ENCODE measurements at regions not wholly inside any gene's neighbourhood (a gene's known extent, or its start where the extent isn't known, plus 50 kb on each side); places are given as distances from the start of the nearest gene placed in this dataset.
"Not testable (repeated sequence)": the region's sequence is repeated elsewhere in the genome, so short reads cannot be mapped to it uniquely, and the experiment has no call there.

- no peak for DNase-seq (ENCODE audit: low read depth in 4 of 4, low spot score in 2 of 4)
Observed at GRCh38 chr2:39999864-40000263, 220.8 kb upstream of the THUMPD2 start.

DNA sequence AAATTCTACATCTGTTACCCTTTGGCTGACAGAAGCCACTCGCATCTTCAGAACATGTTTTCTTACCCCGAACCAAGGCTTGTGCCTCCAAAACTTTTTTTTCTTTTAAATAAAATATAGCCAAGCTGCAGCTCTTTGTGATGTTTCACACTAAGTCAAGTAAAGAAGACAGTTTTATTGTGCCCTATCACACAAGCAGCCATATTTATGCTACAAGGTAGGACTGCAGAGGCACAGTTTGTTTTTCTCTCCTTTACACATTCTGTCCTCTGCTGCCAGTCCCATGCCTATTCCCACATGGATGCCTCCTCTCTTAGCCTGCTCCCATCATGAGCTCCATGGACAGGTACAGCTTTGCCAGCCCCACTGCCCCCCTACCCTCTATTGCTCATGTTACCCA lies 219.6 kb upstream of the THUMPD2 start:
- DNase-seq (ENCODE audit: low read depth in 4 of 4, low spot score in 2 of 4): no peak

GRCh38 chr2:39996653-39997080 lies 217.6 kb upstream of the THUMPD2 start:
- no peak for DNase-seq (ENCODE audit: low read depth in 4 of 4, low spot score in 2 of 4)

DNA sequence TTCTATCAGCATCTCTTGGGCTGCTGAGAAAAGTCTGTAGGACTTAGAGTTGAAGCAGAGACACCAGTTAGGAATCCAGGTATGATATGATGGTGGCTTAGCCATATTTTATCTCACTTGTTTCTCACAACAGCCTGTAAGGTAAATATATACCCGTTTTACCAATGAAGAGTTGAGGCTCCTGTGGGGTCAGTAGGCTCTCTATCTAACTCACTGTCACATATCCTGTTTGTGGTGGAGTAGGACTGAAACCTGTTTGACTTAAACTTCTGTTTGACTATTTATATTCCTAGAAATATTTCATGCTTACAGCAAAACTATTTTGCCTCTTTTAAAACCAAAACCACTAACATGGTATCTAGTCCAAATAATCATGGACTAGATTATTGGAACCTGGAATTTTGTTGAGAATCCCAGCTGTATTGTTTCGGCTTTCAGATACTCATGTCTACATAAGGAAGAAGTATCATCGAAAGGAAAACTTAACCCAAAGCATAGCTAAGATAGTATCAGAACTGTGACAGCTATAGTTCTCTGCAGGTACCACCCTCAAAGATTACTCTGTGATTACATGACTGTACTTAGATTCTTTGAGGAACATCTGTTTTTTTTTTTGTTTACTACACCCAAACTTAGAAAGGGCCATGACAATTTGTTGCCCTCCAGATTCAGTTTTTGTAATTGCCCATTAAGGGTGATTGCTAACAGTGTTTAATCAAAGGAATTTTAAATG lies 216.1 kb upstream of the THUMPD2 start:
- DNase-seq (ENCODE audit: low read depth in 4 of 4, low spot score in 2 of 4): no peak

GRCh38 chr2:39994151-39994550 lies 215.1 kb upstream of the THUMPD2 start:
- no peak for DNase-seq (ENCODE audit: low read depth in 4 of 4, low spot score in 2 of 4)

GRCh38 chr2:39991298-39991697 lies 212.2 kb upstream of the THUMPD2 start:
- DNase-seq (ENCODE audit: low read depth in 4 of 4, low spot score in 2 of 4): no peak

DNA sequence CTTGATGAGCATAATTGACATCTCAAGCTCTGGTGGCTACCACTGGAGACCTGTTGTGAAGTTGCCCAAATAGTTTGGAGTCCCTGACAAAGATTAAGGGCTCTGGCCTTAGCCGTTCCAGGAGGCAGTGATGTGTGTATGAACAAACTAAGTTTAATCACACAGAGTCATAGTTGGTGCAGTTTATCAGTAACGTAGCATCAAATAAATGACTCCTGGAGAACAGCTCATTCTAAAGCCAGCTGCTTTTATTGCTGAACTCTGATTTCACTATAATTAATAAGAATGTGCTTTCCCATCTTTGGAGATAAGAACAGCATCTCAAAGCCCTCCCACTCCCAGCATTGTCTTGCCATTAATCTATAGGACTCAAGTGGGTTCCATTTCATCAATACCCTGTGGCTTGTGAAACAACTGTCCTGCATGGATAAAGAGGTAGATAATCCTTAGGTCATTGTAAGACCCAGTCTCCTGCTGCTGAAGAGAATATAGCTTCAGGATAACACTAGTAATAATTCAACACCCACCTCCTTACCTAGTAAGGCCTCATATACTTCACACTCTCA lies 211.4 kb upstream of the THUMPD2 start:
- no peak for DNase-seq (ENCODE audit: low read depth in 4 of 4, low spot score in 2 of 4)

DNA sequence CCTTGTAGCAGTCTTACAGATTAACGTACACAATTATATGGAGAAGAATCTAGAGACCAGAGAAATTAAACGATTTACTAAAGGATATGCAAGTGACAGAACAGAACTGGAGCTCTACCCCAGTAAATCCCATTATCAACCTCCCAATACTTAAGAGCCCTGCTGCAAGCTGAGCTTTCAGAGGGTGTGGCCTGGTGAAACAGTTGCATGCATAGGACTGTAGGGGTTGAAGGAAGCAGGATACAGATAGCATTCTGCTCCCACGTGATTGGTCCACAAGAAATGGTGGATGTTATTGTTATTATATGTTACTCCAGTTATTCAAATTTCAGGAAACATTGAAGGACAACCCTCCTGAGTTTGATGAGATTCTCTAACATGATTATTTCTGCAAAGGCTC lies 210.8 kb upstream of the THUMPD2 start:
- DNase-seq (ENCODE audit: low read depth in 4 of 4, low spot score in 2 of 4): no peak

GRCh38 chr2:39981883-39982311 lies 202.8 kb upstream of the THUMPD2 start:
- no peak for DNase-seq (ENCODE audit: low read depth in 4 of 4, low spot score in 2 of 4)

DNA sequence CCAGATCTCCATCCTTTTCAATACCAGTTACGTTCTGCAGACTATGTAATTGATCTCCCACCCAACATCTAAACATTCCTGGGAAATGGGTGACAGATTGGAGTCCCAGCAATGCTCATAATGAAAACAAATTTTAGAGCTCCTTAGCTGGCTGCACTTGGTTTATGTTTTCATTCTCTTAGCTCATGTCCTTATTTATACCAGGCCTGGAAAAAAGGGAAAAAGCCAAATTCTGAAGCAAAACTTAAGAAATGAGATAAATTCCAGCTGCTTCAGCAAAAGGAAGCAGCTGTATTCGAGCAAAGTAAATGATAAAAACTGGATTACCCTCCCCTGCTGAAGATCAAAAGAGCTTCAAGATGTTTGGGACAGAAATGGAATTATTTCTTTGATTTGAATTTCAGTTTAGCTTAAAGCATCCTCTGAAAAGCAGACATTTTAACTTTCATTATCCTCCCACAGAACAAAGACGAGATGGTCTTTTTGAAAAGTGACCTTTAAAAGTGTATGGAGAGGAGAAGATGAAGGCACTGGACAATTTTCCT lies 196.5 kb upstream of the THUMPD2 start:
- DNase-seq (ENCODE audit: low read depth in 4 of 4, low spot score in 2 of 4): no peak

DNA sequence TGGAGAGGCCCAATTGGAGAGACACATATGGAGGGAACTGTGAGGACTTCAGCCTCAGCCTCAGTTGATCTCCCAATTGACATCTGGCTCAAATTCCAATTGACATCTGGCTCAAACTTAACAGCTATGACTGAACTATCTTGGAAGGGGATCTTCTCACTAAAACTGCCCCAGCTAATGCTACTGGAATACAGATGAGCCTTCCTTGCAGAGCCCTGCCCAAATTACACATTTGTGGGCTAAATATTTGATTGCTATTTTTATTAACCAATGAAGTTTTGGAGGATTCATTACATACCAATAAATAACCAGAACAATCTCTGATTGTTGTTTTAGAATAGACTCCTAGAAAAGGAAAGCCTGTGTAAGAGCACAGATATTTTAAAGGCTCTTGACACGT lies 189.0 kb upstream of the THUMPD2 start:
- DNase-seq (ENCODE audit: low read depth in 4 of 4, low spot score in 2 of 4): no peak

DNA sequence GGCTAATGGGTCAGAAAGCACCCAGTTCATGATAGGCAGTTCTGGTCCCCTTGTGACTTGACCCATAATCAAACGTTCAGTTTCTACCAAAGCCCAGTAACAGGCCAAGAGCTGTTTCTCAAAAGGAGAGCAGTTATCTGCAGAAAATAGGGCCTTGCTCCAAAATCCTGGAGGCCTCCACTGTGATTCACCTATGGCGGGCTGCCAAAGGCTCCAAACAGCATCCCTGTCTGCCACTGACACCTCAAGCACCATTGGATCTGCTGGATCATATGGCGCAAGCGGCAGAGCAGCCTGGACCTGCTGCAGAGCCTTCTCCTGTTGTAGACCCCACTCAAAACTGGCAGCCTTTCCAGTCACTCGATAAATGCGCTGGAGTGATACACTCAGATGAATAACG lies 181.6 kb upstream of the THUMPD2 start:
- not testable (repeated sequence) for DNase-seq (ENCODE audit: low read depth in 4 of 4, low spot score in 2 of 4)

DNA sequence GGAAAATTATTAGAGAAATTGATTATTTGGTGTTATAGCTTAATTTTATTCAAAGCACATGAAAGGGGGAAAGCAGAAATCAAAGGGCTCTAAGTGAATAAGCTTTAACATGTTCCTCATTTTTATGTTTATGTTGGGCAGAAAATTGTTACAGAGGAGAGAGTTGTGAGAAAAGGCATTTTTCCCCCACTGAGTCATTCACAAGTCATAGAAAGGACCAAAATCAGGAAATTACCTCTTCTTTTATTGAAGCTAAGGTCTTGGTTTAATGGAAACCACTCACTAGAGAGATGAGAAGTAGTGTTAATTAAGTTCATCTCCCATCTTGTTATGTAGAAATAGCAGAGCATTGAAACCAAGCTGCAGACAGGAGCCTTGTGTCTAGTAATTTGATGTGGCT lies 175.3 kb upstream of the THUMPD2 start:
- no peak for DNase-seq (ENCODE audit: low read depth in 4 of 4, low spot score in 2 of 4)

DNA sequence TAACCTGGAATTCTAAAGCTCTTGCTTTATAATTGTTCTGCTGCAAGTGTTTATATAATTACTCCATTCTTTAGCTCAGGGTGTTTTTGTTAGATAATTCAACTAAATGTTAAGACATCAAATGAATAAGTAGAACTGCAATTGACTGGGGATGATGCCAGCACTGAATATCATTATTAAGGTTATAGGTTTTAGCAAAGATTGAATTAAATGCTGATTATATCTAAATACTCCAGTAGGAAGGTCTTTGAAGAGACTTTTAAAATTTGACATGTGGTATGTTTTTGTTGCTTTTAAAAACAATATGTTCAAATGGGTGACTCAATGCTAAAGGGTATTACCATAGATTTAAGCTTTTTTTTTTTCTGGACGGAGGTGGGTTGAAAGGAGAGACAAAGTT lies 170.1 kb upstream of the THUMPD2 start:
- DNase-seq (ENCODE audit: low read depth in 4 of 4, low spot score in 2 of 4): no peak

GRCh38 chr2:39948016-39948719 lies 169.1 kb upstream of the THUMPD2 start:
- DNase-seq (ENCODE audit: low read depth in 4 of 4, low spot score in 2 of 4): no peak

GRCh38 chr2:39947294-39948015 lies 168.4 kb upstream of the THUMPD2 start:
- no peak for DNase-seq (ENCODE audit: low read depth in 4 of 4, low spot score in 2 of 4)

DNA sequence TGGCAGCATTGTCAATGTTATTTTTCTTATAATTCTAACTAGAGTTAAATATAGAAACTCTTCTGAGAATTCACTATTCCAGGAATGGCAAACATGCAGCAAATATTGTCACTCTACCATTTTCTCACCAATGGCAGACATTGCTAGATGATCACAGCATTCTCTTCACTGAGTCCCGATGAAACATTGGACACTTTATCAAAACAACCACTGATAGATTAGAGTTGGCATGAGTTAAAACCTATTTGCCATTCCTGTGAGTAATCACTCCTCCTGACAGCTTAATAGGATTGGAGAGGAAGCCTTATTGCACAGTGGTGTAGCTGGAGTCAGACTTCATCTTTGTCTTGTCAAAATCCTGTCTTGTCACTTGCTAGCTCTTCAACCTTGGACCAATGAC lies 163.9 kb upstream of the THUMPD2 start:
- no peak for DNase-seq (ENCODE audit: low read depth in 4 of 4, low spot score in 2 of 4)

DNA sequence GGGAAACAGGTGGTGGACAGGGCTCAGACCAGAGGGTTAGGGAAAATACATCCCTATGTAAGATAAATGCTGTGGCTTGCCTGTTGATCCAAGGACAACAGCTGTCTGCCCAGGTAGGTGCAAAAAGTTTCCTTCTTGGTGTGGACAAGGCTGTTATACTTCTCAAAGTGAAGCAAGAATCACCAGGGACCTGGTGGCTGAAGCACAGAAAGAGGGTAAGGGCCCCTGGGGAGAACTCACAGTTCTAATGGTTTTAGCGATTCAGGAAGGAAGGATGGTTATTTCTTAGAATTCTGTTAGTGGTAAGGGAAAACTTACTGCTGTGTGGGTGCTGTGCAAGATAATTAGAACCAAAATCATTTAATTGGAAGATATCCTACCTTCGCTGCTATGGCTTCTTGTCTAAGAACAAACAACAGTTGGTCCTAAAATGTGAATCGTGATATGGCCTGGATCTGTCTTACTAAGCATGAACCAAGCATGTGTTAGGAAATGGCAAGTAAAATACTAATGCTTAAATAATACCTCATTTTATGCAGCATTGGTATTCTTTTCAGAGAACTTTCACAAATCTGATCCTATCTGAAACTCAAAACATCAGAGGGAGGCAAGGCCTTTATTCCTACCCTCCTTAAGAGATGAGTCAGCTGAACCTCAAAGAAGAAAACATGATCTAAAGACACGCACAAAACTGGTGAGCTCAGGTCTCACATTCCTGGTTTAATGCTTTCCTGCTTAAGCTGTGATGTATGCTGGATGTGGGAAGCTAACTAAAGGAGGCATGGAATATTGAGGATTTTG lies 159.2 kb upstream of the THUMPD2 start:
- DNase-seq (ENCODE audit: low read depth in 4 of 4, low spot score in 2 of 4): no peak

DNA sequence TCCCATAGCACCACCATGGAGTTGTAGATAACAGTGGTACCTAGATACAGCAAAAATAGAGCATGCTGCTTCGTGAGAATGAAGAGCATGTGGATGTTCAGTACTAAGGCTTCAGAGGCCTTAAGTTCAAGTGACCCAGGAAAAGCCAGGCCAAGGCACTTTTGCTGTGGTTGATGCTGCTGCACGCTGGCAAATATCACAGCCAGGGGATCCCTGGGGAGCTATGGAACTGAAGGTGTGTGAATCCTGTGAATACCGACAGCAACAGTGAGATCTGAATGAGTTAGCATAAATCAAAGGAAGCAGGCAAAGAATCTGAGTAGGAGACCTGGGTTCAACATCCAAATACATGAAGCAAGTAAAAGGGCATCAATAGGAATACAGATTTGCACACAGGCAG lies 158.6 kb upstream of the THUMPD2 start:
- DNase-seq (ENCODE audit: low read depth in 4 of 4, low spot score in 2 of 4): no peak

- DNase-seq (ENCODE audit: low read depth in 4 of 4, low spot score in 2 of 4): no peak
Observed at GRCh38 chr2:39934851-39935250, 155.8 kb upstream of the THUMPD2 start.

Measured in left renal cortex interstitium (tissue), 4 donors.